ENCODE measurements at regions not wholly inside any gene's neighbourhood (a gene's known extent, or its start where the extent isn't known, plus 50 kb on each side); places are given as distances from the start of the nearest gene placed in this dataset.

GRCh38 chr3:176690083-176690869 lies 507.0 kb downstream of the TBL1XR1 start:
- H3K4me3 ChIP-seq (ENCODE audit: control insufficient read depth, low read depth, low read length), result no peak overlapping the region
- TF ChIP-seq, protein P1, sequence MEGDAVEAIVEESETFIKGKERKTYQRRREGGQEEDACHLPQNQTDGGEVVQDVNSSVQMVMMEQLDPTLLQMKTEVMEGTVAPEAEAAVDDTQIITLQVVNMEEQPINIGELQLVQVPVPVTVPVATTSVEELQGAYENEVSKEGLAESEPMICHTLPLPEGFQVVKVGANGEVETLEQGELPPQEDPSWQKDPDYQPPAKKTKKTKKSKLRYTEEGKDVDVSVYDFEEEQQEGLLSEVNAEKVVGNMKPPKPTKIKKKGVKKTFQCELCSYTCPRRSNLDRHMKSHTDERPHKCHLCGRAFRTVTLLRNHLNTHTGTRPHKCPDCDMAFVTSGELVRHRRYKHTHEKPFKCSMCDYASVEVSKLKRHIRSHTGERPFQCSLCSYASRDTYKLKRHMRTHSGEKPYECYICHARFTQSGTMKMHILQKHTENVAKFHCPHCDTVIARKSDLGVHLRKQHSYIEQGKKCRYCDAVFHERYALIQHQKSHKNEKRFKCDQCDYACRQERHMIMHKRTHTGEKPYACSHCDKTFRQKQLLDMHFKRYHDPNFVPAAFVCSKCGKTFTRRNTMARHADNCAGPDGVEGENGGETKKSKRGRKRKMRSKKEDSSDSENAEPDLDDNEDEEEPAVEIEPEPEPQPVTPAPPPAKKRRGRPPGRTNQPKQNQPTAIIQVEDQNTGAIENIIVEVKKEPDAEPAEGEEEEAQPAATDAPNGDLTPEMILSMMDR (IDR thresholded peaks at IDR 0.05; ENCODE audit: control insufficient read depth, insufficient read depth, low read depth, low read length, missing control alignments), result no peak
- no peak for DNase-seq (ENCODE audit: low read depth)

DNA sequence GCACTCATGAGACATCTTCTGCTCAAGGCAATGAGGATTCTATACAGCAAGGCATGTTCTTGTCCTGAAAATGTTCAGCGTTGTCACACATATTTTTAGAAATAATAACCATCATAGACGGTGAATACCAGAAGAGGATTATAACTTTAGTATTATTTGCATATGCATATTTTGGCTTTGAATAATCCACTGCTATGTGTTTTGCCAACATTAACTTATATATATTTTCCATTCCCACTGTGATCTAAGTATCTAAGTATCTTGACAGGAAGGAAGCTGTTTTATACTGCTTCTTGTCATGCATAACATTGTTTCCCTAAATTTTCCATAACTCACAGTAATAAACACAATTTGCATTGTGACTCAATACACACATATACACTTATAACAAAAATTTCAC lies 509.5 kb downstream of the TBL1XR1 start:
- TF ChIP-seq, protein P1 (IDR thresholded peaks at IDR 0.05; ENCODE audit: control insufficient read depth, insufficient read depth, low read depth, low read length, missing control alignments), result no peak
- DNase-seq (ENCODE audit: low read depth), result no peak
- H3K4me3 ChIP-seq (ENCODE audit: control insufficient read depth, low read depth, low read length), result no peak overlapping the region

DNA sequence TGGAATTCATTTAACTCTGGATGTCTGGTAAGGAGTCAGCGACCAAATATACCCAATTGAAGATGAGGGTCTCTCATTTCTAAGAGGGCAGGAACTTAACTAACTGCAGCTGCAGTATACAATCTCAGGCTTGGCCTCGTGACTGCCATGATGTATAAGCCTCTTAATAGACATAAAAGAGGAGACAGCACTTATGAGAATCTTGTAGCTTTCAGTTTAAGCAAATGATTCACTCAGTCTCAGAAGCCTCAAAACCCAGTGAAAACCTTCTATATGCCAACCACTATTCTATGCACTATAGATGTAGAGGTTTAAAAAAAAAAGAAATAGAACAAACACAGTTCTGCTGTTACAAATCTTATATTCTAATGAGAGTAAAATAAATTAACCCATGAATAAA lies 513.9 kb downstream of the TBL1XR1 start:
- DNase-seq (ENCODE audit: low read depth), result no peak
- no peak overlapping the region for H3K4me3 ChIP-seq (ENCODE audit: control insufficient read depth, low read depth, low read length)
- TF ChIP-seq, protein P1 (IDR thresholded peaks at IDR 0.05; ENCODE audit: control insufficient read depth, insufficient read depth, low read depth, low read length, missing control alignments), result no peak

DNA sequence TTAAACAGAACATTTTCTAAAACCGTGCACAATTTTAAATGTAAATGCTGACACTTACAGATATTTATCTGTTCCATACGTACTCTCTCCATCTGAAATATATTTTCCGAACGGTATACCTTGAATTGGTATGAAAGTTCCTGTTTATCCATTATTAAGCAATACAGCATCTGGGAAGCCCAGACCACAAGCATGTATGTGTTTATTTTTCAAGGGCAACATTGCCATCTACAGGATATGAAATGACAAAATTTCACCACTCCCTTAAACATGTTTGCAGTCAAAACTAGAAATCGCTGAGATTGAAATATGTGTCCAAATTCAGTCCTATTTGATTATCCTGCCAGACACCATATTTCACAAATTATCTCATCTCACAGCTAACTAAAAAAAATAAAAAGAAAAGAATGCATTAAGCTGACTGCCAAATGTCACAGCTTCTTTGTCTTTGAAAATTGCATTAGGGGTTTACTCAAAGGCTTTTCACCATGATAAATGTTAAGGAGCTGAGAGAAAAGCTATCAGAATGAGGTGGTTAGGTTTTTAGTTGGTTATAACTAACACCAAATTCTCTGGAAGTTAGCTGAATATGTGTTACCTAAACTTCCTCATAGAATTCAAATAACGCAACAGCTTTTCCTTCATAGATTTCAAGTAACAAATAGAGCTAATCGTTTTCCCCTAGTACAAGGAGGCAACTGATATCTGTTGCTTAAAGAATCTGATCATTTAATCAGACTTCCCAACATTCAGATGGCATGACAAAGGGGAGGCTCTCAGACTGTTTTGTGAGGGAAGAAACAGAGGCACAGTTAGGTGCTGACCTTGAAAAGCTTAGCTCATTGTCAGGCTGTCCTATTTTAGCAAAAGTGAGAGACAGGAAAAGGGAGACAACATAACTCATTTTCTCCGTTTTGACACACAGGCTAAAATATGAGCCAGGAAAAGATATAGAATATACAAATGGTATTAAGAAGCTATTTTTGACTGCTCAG lies 533.1 kb downstream of the TBL1XR1 start:
- H3K4me3 ChIP-seq (ENCODE audit: control insufficient read depth, low read depth, low read length), result no peak overlapping the region
- DNase-seq (ENCODE audit: low read depth), result peak; percentile 61
- TF ChIP-seq, protein P1 (IDR thresholded peaks at IDR 0.05; ENCODE audit: control insufficient read depth, insufficient read depth, low read depth, low read length, missing control alignments), result peak; percentile 39

DNA sequence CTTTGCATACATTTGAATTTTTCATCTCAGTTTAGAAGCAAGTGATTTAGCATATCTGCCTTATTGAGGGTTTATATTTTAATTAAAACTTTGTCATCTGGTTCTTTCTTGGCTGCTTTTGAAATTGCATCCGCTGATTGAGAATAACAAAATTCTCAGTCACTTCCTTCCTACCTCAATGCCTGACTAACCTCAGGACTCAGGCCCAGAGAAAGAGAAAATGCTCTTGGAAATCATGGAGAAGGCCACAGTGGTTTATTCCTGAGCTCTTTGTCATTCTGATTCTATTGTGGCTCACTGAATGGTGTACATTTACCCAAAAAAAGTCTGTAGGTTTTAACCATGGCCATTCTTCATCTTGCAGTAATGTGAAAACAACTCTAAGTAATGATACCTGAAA lies 533.9 kb downstream of the TBL1XR1 start:
- no peak for DNase-seq (ENCODE audit: low read depth)
- H3K4me3 ChIP-seq (ENCODE audit: control insufficient read depth, low read depth, low read length), result no peak overlapping the region
- TF ChIP-seq, protein P1 (IDR thresholded peaks at IDR 0.05; ENCODE audit: control insufficient read depth, insufficient read depth, low read depth, low read length, missing control alignments), result no peak

DNA sequence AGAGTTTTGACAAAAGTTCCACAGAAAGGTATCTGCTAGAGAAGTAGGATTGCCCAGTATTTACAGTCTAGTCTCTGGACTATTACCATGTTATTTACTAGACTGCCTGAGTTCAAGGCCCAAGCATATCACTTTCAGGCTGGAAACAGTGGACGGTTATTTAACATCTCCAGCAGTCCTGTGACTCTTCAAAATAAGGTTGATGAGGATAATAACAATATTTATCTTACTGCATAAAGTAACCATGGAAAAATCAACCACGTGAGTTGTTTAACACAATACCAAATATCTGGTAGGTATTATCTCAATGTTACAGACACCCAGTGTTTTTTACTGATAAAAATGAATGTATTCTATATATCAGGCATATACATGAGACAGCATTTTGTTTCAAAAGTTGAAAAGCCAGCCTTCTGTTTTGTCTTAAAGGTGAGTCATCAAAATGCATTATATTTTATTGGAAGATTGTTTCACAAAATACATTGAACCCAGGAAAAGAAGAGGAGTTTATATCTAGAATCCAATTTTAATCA lies 535.8 kb downstream of the TBL1XR1 start:
- DNase-seq (ENCODE audit: low read depth), result no peak
- TF ChIP-seq, protein P1 (IDR thresholded peaks at IDR 0.05; ENCODE audit: control insufficient read depth, insufficient read depth, low read depth, low read length, missing control alignments), result no peak

More for the DNA sequence above, 535.8 kb downstream of the TBL1XR1 start:
- H3K4me3 ChIP-seq (ENCODE audit: control insufficient read depth, low read depth, low read length), result no peak overlapping the region

Measured in AG09309 (cell line).